GM23248 (cell line): ENCODE measurements at regions not wholly inside any gene's neighbourhood (a gene's known extent, or its start where the extent isn't known, plus 50 kb on each side); places are given as distances from the start of the nearest gene placed in this dataset.

Experiments used
- EZH2 ChIP-seq: fragments of 200-600 bp; sonication (generic); IDR thresholded peaks from 2 replicates; pipeline ENCODE4 v1.6.1; 2018; ENCODE audit warnings: antibody characterized with exemption, mild to moderate bottlenecking; ENCODE audit not compliant: insufficient read depth, poor library complexity, severe bottlenecking
- EZH2phosphoT487 ChIP-seq: fragments of 200-600 bp; sonication (generic); IDR thresholded peaks from 2 replicates; pipeline ENCODE4 v1.6.1; 2018; ENCODE audit warnings: antibody characterized with exemption, moderate library complexity, mild to moderate bottlenecking, low read depth; ENCODE audit not compliant: insufficient read depth

GRCh38 chr5:45110399-45110798 is 301.7 kb downstream of the MRPS30 start:
- TF ChIP-seq EZH2, result no peak
- no peak for TF ChIP-seq EZH2phosphoT487
